Fibroblast of pulmonary artery (primary cell): ENCODE measurements at regions not wholly inside any gene's neighbourhood (a gene's known extent, or its start where the extent isn't known, plus 50 kb on each side); places are given as distances from the start of the nearest gene placed in this dataset.

Experiments used
- DNase-seq: peaks from one replicate; pipeline ENCODE4 v3.0.0-alpha.2; 2010; ENCODE audit warnings: low read depth
- H3K4me3 ChIP-seq: replicated peaks from 2 replicates; pipeline ENCODE4 v1.5.1; 2011; ENCODE audit warnings: low read depth, mild to moderate bottlenecking, control low read depth, low read length, moderate library complexity
- TF ChIP-seq, protein P1 (sequence below): IDR thresholded peaks from 2 replicates; pipeline ENCODE4 v1.5.1; 2011; ENCODE audit warnings: mild to moderate bottlenecking, control low read depth, low read length, inconsistent platforms; ENCODE audit errors: missing control alignments

DNA sequence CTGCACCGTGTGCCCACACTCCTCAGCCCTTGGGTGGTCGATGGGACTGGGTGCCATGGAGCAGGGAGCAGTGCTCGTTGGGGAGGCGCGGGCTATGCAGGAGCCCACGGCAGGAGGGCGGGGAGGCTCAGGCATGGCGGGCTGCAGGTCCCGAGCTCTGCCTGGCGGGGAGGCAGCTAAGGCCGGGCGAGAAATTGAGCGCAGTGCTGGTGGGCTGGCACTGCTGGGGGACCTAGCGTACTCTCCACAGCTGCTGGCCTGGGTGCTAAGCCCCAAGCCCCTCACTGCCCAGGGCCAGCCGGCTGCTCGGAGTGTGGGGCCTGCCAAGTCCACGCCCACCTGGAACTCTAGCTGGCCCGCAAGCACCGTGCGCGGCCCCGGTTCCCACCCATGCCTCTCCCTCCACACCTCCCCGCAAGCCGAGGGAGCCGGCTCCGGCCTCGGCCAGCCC, 55.9 kb upstream of the ECI2 start:
- TF ChIP-seq, protein P1, sequence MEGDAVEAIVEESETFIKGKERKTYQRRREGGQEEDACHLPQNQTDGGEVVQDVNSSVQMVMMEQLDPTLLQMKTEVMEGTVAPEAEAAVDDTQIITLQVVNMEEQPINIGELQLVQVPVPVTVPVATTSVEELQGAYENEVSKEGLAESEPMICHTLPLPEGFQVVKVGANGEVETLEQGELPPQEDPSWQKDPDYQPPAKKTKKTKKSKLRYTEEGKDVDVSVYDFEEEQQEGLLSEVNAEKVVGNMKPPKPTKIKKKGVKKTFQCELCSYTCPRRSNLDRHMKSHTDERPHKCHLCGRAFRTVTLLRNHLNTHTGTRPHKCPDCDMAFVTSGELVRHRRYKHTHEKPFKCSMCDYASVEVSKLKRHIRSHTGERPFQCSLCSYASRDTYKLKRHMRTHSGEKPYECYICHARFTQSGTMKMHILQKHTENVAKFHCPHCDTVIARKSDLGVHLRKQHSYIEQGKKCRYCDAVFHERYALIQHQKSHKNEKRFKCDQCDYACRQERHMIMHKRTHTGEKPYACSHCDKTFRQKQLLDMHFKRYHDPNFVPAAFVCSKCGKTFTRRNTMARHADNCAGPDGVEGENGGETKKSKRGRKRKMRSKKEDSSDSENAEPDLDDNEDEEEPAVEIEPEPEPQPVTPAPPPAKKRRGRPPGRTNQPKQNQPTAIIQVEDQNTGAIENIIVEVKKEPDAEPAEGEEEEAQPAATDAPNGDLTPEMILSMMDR, result no peak
- no peak overlapping the region for H3K4me3 ChIP-seq
- no peak for DNase-seq

DNA sequence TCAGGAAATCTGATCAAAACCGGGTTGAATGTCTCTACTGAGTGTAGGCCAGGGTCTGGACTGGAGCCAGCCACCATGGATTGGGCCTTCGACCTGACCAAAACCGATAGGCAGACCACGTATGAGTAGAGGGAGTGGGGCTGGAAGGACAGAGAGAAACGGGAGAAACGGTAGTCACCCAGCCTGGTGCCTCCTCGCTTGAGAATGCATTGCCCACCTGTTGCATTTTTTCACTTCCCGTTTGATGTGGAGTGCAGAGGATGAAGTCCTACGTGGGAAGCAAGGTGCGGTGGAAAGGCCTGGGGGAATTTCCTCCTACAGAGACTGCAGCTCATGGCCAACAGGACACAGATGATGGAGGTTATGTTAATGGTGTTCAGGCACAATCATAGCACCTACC, 53.9 kb upstream of the ECI2 start:
- no peak overlapping the region for H3K4me3 ChIP-seq
- no peak for DNase-seq
- TF ChIP-seq, protein P1, result no peak

DNA sequence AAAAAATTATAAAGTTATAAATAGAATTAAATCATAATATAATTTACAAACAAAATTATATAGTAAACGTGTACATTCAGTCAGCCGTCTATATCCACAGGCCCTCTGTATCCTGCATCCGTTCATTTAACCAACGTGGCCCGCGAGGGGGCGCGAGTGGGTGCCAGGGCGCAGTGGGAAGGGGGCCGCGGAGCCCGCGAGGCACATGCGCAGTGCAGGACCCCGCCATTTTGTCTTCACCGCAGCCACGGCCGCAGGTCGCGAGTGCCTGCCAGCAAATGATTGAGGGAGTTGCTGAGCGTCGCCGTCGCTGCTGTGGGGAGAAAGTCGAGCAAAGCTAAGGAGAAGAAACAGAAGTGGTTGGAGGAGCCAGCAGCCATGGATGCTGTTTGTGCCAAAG, 53.4 kb upstream of the ECI2 start:
- TF ChIP-seq, protein P1, result no peak
- H3K4me3 ChIP-seq, result no peak overlapping the region
- DNase-seq, result no peak

DNA sequence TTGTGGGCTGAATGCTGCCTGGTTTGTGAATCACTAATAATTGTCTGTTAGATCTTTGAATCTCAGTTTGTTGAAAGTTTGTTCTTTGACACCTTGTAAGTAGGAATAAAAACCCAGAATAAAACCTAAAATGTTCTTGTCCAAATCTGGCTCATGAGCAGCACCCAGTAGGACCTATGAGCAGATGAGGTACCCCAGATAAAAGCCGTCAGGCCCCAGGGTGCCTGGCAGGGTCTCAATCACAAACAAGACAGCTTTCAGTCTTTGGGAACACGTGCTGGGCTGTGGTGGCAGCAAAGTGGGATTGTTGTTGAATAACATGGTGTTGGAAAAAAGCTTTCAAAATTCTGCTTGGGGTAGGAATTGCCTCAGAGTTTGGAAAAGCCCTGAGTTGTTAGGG, 52.1 kb upstream of the ECI2 start:
- no peak for DNase-seq
- TF ChIP-seq, protein P1, result no peak
- H3K4me3 ChIP-seq, result no peak overlapping the region

DNA sequence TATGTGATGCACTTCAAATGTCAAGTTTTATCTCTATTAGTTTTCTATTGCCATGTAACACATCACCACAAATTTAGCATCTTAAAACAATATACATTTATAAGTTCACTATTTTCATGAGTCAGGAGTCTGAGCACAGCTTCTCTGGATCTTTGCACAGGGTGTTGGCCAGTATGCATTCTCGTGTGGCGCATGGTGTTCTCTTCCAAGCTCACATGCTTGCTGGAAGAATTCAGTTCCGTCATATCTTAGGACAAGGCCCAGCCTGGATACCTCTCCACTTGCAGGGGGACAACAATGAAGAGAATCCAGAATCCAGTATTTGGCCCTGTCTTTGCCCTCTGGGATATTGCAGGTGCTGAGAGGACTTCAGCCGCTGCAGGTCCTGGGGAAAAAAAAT, 51.0 kb upstream of the ECI2 start:
- H3K4me3 ChIP-seq, result no peak overlapping the region
- DNase-seq, result no peak
- TF ChIP-seq, protein P1, result no peak

DNA sequence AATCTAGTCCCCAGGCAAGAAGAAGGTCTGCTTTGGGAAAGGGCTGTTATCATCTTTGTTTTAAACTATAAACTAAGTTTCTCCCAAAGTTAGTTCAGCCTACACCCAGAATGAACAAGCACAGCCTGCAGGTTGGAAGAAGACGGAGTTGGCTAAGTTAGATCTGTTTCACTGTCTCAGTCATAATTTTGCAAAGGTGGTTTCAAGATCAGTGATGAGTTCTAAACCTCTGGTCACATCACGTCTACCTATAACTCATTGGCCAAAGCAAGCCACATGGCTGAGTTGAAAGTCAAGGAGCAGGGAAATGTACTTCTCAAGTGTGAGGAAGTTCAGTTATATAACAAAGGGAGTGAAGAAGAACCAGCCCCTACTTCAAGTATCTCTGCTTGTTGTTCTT, 50.5 kb upstream of the ECI2 start:
- TF ChIP-seq, protein P1, result no peak
- no peak for DNase-seq
- H3K4me3 ChIP-seq, result no peak overlapping the region

DNA sequence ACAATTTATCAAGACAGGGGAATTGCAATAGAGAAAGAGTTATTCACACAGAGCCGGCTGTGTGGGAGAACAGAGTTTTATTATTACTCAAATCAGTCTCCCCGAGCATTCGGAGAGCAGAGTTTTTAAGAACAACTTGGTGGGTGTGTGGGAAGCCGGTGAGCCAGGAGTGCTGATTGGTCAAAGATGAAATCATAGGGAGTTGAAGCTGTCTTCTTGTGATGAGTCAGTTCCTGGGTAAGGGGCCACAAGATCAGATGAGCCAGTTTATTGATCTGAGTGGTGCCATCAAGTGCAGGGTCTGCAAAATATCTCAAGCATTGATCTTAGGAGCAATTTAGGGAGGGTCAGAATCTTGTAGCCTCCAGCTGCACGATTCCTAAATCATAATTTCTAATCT, 50.0 kb upstream of the ECI2 start:
- TF ChIP-seq, protein P1, result no peak
- H3K4me3 ChIP-seq, result no peak overlapping the region
- DNase-seq, result no peak
